Caco-2 (cell line): ENCODE measurements at regions not wholly inside any gene's neighbourhood (a gene's known extent, or its start where the extent isn't known, plus 50 kb on each side); places are given as distances from the start of the nearest gene placed in this dataset.

Experiments used
- BruUV-seq: library from RNA; stranded (reverse); fragments of 400-500 nt; replicated peaks from 2 replicates; lab custom pipeline; 2021; lab: Mats Ljungman, UMichigan
- CTCF ChIA-PET: fragments of 300-600 bp; sonication (Branson Sonifier 250); formaldehyde crosslinking; loops from one replicate; lab custom pipeline; 2022; ENCODE audit warnings: antibody characterized with exemption; lab: Charles Lee
- POLR2A ChIA-PET: fragments of 300-600 bp; sonication (Branson Sonifier 250); formaldehyde crosslinking; loops from one replicate; lab custom pipeline; 2022; ENCODE audit warnings: antibody characterized with exemption; lab: Charles Lee
- DNase-seq, 2 experiments: peaks; one replicate each; pipeline versions ENCODE4 v3.0.0 to v3.0.0-alpha.2; 2020 to 2022
- H3K27me3 ChIP-seq: replicated peaks from 2 replicates; pipeline ENCODE4 v1.6.0; 2011; ENCODE audit warnings: low read length; ENCODE audit not compliant: control insufficient read depth, insufficient read depth
- H3K36me3 ChIP-seq: 2 replicates; pipeline ENCODE4 v1.5.1; 2011; ENCODE audit warnings: low read length; ENCODE audit not compliant: control insufficient read depth, insufficient read depth
- H3K4me1 ChIP-seq: fragments of 250-450 bp; sonication (Bioruptor Pico); 2 replicates; pipeline ENCODE4 v1.5.1; 2020; ENCODE audit warnings: mild to moderate bottlenecking
- H3K4me3 ChIP-seq: 2 replicates; pipeline ENCODE4 v1.5.1; 2011; ENCODE audit warnings: low read depth, mild to moderate bottlenecking, control low read depth, low read length
- H3K9me3 ChIP-seq: fragments of 250-450 bp; sonication (Bioruptor Pico); 2 replicates; pipeline ENCODE4 v1.5.1; 2020; ENCODE audit warnings: mild to moderate bottlenecking, moderate library complexity
- H3K27ac Mint-ChIP-seq: one replicate; pipeline ENCODE4 v1.8.0; 2022; ENCODE audit warnings: mixed read lengths; ENCODE audit not compliant: unreplicated experiment
- H3K27me3 Mint-ChIP-seq: one replicate; pipeline ENCODE4 v1.8.0; 2022; ENCODE audit warnings: mixed read lengths; ENCODE audit not compliant: insufficient read depth, unreplicated experiment
- H3K36me3 Mint-ChIP-seq: one replicate; pipeline ENCODE4 v1.8.0; 2022; ENCODE audit warnings: mild to moderate bottlenecking, mixed read lengths; ENCODE audit not compliant: insufficient read depth, unreplicated experiment
- H3K4me1 Mint-ChIP-seq: one replicate; pipeline ENCODE4 v1.8.0; 2022; ENCODE audit warnings: low read depth, mixed read lengths; ENCODE audit not compliant: unreplicated experiment
- H3K4me3 Mint-ChIP-seq: one replicate; pipeline ENCODE4 v1.8.0; 2022; ENCODE audit warnings: mild to moderate bottlenecking, moderate library complexity, mixed read lengths; ENCODE audit not compliant: unreplicated experiment
- H3K9me3 Mint-ChIP-seq: one replicate; pipeline ENCODE4 v1.8.0; 2022; ENCODE audit warnings: mixed read lengths; ENCODE audit not compliant: unreplicated experiment
- intact Hi-C: fragments of 100-400 bp; cut with micrococcal nuclease; formaldehyde crosslinking; loops from one replicate; pipeline ENCODE4 v1.10.0; 2022; ENCODE audit not compliant: unreplicated experiment
- TF ChIP-seq, protein P1 (sequence below), 2 experiments: fragments of 200-600 bp in 1 of 2; IDR thresholded peaks; 1 replicate in 1 of 2; 2 replicates in 1 of 2; pipeline versions ENCODE4 v1.5.1 to v1.8.0; 2011 to 2022; ENCODE audit warnings: antibody characterized with exemption in 1 of 2, control low read depth in 1 of 2, inconsistent platforms in 1 of 2, low read depth in 1 of 2, low read length in 1 of 2, mild to moderate bottlenecking in 1 of 2, moderate library complexity in 1 of 2; ENCODE audit not compliant: insufficient read depth in 1 of 2, severe bottlenecking in 1 of 2, unreplicated experiment in 1 of 2

DNA sequence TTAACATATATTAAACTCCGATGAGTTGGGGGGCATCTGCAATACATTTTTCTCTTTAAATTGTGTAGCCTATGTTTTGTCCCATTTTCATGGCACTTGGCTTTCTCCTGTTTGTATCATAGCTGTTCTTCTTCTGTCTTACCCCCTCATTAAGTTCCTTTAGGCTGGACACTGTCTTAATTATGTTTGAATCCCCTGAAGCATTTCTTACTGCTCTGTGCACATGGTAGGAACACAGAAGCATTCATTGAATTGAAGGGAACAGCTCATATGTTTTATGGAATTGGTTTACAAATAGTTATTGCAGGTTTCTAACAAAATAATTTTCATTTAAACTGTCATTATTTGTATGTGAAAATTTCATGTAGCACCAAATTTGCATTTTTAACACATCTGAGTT, 176.8 kb downstream of the TANC2 start:
- ChIA-PET POLR2A (no interaction called here), CTCF (no interaction called here)
- DNase-seq: no peak
- Mint-ChIP-seq H3K4me1 (no peaks in the 10 kb centered on the region), H3K9me3 (no peaks in the 10 kb centered on the region), H3K4me3 (no peak overlapping the region), H3K36me3 (no peaks in the 10 kb centered on the region), H3K27me3 (peaks cover 6% of the 10 kb centered on the region), H3K27ac (no peak overlapping the region)
- no TSS peak for BruUV-seq
- Histone ChIP-seq H3K9me3 (no peaks in the 10 kb centered on the region), H3K4me3 (no peak overlapping the region), H3K36me3 (no peaks in the 10 kb centered on the region), H3K4me1 (no peaks in the 10 kb centered on the region), H3K27me3 (no peaks in the 10 kb centered on the region)
- TF ChIP-seq, protein P1, sequence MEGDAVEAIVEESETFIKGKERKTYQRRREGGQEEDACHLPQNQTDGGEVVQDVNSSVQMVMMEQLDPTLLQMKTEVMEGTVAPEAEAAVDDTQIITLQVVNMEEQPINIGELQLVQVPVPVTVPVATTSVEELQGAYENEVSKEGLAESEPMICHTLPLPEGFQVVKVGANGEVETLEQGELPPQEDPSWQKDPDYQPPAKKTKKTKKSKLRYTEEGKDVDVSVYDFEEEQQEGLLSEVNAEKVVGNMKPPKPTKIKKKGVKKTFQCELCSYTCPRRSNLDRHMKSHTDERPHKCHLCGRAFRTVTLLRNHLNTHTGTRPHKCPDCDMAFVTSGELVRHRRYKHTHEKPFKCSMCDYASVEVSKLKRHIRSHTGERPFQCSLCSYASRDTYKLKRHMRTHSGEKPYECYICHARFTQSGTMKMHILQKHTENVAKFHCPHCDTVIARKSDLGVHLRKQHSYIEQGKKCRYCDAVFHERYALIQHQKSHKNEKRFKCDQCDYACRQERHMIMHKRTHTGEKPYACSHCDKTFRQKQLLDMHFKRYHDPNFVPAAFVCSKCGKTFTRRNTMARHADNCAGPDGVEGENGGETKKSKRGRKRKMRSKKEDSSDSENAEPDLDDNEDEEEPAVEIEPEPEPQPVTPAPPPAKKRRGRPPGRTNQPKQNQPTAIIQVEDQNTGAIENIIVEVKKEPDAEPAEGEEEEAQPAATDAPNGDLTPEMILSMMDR (IDR thresholded peaks at IDR 0.05; ENCODE audit: insufficient read depth in 1 of 2, low read depth in 1 of 2, low read length in 1 of 2, severe bottlenecking in 1 of 2, unreplicated experiment in 1 of 2): no peak
- intact Hi-C loops: no loop called here

DNA sequence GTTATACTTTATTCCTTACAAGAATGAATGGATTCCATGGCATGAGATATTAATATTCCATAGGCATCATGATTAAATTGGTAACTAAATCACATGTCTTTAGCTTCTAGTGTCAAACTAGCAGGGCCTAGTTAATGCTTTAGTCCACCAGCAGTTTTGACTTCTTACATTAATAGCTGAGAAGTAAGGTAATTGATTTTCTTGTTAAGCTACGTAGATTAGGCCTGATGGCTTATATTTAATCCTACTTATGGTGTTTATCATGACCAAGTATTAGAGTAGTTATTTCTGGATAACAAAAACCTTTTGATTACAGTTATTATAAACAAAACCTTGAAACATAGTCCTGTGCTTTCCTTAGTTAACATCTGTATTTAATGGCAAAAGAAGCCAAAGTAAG, 184.5 kb downstream of the TANC2 start:
- TF ChIP-seq, protein P1 (IDR thresholded peaks at IDR 0.05; ENCODE audit: insufficient read depth in 1 of 2, low read depth in 1 of 2, low read length in 1 of 2, severe bottlenecking in 1 of 2, unreplicated experiment in 1 of 2): no peak
- Histone ChIP-seq H3K4me3 (no peak overlapping the region), H3K36me3 (no peaks in the 10 kb centered on the region), H3K27me3 (no peaks in the 10 kb centered on the region), H3K9me3 (no peaks in the 10 kb centered on the region), H3K4me1 (no peaks in the 10 kb centered on the region)
- no peak overlapping the region for H3K4me3 Mint-ChIP-seq
- H3K36me3 Mint-ChIP-seq: no peaks in the 10 kb centered on the region
- intact Hi-C loops: no loop called here
- ChIA-PET CTCF (no interaction called here), POLR2A (no interaction called here)
- peaks cover 6% of the 10 kb centered on the region for H3K27me3 Mint-ChIP-seq
- H3K9me3 Mint-ChIP-seq: no peaks in the 10 kb centered on the region
- DNase-seq: no peak
- no peaks in the 10 kb centered on the region for H3K4me1 Mint-ChIP-seq
- no TSS peak for BruUV-seq
- no peak overlapping the region for H3K27ac Mint-ChIP-seq

DNA sequence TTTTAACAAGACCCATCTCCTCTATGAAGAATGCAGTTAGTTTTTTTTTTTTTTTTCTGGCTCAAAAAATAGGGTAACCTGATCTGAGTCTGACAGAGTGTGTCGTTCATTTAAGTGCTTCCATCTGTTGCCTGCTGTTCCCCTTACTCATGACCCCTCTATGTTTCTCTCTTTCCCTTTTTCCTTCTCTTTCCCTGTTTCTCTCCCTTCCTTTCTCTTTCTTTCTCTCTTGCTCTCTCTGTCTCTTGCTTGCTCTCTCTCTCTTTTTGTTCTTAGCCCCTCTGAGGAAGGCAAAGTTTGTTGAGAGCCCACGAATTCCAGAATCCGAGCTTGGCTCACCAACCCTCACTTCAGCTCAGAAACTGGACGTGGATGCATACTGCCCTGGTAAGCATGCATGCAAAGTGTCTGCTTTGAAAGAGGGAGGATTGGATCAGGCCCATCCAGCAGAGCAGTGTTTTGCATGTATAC, 185.0 kb downstream of the TANC2 start:
- POLR2A ChIA-PET: no interaction called here
- DNase-seq: no peak
- BruUV-seq: no TSS peak
- Histone ChIP-seq H3K4me1 (no peaks in the 10 kb centered on the region), H3K9me3 (no peaks in the 10 kb centered on the region), H3K4me3 (no peak overlapping the region), H3K36me3 (no peaks in the 10 kb centered on the region), H3K27me3 (no peaks in the 10 kb centered on the region)
- H3K4me3 Mint-ChIP-seq: no peak overlapping the region
- no peaks in the 10 kb centered on the region for H3K9me3 Mint-ChIP-seq
- H3K27me3 Mint-ChIP-seq: peaks cover 6% of the 10 kb centered on the region
- CTCF ChIA-PET: no interaction called here
- no peak overlapping the region for H3K27ac Mint-ChIP-seq
- TF ChIP-seq, protein P1 (IDR thresholded peaks at IDR 0.05; ENCODE audit: insufficient read depth in 1 of 2, low read depth in 1 of 2, low read length in 1 of 2, severe bottlenecking in 1 of 2, unreplicated experiment in 1 of 2): no peak
- intact Hi-C loops: no loop called here
- no peaks in the 10 kb centered on the region for H3K36me3 Mint-ChIP-seq
- H3K4me1 Mint-ChIP-seq: no peaks in the 10 kb centered on the region
